HG03139 (cell line): ENCODE measurements at regions not wholly inside any gene's neighbourhood (a gene's known extent, or its start where the extent isn't known, plus 50 kb on each side); places are given as distances from the start of the nearest gene placed in this dataset.

Source experiments
- ATAC-seq: cut with Tn5 transposase; IDR thresholded peaks from one replicate; pipeline ENCODE4 v1.9.1; 2021; ENCODE audit not compliant: unreplicated experiment

DNA sequence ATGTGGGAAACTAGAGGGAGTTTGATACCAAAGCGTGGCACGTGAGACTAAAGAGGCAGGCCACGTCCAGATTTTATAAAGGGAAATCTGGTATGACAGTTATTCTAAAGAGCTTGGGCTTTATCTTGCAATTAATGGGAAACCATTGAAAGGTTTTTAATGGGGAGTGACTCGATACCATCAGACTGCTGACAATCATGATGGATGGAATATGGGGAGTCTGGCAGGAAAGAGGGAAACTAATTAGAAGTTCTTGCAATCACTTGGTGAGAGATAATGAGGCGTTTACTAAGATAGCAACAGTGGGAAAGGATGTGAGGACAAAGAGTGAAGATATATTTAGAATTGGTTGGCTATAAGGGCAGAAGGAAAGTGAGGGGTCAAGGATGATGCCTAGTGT is 94.0 kb downstream of the MBL2 start:
- no peak for ATAC-seq

- ATAC-seq, result no peak
These were observed 93.5 kb downstream of the MBL2 start for GRCh38 chr10:52679117-52679516.

DNA sequence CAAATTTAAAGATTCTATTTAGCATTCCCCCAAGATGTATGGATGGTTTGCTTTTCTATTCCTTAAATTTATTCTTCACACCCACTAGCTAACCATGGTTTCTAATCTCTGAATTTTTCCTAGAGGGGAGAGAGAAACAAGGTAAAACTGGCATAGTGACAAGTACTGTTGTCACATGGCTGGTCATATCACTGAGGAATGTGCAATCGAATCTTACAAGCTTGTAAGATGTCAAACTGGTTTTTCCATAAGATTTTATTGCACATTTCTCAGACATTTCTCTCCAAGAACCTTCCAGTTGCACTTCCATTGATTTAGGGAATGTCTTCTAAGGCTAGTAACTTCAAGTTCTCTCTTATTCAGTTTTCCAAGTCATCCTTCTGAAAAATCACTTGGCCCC is 89.8 kb downstream of the MBL2 start:
- ATAC-seq, result no peak

DNA sequence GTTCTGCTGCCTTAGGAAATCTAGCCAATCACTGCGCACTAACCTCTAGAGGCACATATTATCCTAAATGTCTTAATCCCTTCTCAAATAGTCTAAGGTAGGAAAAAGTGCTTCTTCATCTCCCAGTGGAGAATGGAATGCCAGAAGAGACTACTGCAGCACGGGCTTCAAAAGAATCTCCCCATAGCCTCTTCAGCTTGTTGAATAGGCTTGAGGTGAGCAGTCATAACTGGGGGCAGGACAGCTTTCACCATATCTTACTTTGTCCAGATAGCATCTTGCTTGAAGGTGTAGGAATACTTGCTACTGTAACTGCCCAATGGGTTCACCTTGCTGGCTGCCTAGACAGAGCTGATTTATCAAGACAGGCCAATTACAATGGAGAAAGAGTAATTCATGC is 88.8 kb downstream of the MBL2 start:
- ATAC-seq, result no peak

DNA sequence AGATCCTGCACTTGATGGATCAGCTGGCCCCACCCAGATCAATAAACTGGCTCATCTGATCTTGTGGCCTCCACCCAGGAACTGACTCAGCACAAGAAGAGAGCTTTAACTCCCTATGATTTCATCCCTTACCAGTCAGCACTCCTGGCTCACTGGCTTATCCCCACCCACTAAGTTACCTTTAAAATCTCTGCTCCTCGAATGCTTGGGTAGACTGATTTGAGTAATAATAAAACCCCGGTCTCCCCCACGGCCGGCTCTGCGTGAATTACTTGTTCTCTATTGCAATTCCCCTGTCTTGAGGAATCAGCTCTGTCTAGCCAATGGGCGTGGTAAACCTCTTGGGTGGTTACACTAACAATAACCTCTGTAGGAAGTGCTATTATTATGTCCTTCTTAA is 83.7 kb downstream of the MBL2 start:
- no peak for ATAC-seq

DNA sequence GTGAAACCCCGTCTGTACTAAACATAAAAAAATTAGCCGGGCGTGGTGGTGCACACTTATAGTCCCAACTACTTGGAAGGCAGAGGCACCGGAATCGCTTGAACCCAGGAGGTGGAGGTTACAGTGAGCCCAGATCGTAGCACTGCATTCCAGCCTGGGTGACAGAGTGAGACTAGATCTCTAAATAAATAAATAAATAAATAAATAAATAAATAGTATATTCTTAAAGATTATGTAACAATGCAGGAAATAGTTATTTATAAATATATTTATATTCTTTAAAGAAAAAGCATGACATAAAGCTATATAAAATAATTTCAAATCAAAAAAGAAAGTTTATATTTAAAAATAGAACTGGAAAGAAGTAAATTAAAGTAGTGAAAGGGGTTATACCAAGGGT is 76.4 kb downstream of the MBL2 start:
- no peak for ATAC-seq

- no peak for ATAC-seq
These were observed 70.9 kb downstream of the MBL2 start for GRCh38 chr10:52701647-52702046.

- no peak for ATAC-seq
These were observed 69.1 kb downstream of the MBL2 start for GRCh38 chr10:52703451-52703850.

DNA sequence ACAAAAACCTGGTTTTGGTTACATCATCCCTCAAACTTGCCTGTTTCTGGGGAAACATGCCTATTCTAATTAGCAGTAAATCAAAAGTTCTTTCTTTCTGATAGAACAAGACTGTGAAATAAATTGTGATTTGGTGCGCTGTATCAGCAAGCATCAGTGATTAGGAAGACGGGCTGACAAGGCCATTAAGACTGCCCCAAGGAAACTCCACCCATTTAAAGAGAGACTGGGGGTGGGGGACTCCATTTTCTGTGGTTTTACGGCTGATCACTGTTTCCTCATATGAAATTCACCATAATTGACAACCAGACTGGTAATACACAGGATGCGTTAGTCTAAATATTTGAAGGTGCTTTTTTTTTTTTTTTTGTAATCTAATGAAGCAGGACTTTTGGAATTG is 68.7 kb downstream of the MBL2 start:
- ATAC-seq, result no peak

- ATAC-seq, result no peak
These were observed 66.1 kb downstream of the MBL2 start for GRCh38 chr10:52706332-52707070.
